T-helper 2 cell treated with Interferon-gamma antibody and Interleukin-4, amounts not matched to agents 100 ng/mL and 5 ng/mL, for 36 hours (primary cell): ENCODE measurements at regions not wholly inside any gene's neighbourhood (a gene's known extent, or its start where the extent isn't known, plus 50 kb on each side); places are given as distances from the start of the nearest gene placed in this dataset.

Experiments
- intact Hi-C: fragments of 100-400 bp; cut with micrococcal nuclease; formaldehyde crosslinking; loops from one replicate; pipeline ENCODE4 v1.15.1; 2023

GRCh38 chr2:221006084-221006483, 566.0 kb downstream of the EPHA4 start:
- intact Hi-C loops = no loop called here

DNA sequence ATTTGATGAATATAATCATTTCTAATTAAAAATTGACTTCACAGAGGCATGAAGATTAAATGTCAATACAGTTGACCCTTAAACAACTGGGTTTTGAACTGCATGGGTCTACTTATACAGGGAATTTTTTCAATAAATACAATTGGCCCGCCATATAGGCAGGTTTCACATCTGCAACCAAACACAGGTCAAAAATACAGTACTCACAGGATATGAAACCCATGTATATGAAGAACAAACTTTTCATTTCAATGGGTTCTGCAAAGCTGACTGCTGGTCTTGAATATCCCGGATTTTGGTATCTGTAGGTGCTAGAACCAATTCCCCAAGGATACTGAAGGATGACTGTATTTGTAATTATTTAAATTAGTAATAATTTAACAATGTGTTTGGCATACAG, 555.6 kb downstream of the EPHA4 start:
- intact Hi-C loops = no loop called here

GRCh38 chr2:221018262-221018661, 553.8 kb downstream of the EPHA4 start:
- intact Hi-C loops = no loop called here

DNA sequence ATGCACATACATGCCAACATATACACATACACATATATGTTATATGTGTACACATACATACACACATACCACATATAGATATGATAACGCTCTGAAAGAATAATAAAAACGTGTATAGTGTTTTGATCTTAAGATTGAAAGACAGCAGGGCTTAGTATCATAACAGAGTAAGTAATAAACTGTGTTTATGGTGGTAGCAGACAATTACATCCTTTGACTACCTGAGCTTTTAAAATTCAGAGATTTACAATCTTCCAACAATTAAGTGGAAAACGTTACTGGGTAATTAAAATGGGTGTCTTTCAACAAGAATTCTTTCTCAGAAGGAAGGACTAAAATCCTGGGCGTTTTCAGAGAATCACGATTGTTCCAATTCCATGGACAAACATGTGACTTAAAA, 552.4 kb downstream of the EPHA4 start:
- intact Hi-C loops = no loop called here

GRCh38 chr2:221022554-221022953, 549.5 kb downstream of the EPHA4 start:
- intact Hi-C loops = no loop called here

DNA sequence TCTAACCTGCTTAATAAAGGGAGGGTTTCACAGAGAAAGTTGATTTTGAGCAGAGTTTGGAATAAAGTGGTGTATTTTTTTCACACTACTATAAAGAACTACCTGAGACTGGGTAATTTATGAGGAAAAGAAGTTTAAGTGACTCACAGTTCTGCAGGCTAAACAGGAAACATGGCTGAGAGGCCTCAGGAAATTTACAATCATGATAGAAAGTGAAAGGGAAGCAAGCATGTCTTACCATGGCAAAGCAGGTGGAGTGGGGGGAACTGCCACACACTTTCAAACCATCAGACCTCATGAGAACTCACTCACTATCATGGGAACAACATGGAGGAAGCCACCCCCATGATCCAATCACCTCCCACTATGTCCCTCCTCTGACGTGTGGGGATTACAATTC, 546.7 kb downstream of the EPHA4 start:
- intact Hi-C loops = no loop called here

DNA sequence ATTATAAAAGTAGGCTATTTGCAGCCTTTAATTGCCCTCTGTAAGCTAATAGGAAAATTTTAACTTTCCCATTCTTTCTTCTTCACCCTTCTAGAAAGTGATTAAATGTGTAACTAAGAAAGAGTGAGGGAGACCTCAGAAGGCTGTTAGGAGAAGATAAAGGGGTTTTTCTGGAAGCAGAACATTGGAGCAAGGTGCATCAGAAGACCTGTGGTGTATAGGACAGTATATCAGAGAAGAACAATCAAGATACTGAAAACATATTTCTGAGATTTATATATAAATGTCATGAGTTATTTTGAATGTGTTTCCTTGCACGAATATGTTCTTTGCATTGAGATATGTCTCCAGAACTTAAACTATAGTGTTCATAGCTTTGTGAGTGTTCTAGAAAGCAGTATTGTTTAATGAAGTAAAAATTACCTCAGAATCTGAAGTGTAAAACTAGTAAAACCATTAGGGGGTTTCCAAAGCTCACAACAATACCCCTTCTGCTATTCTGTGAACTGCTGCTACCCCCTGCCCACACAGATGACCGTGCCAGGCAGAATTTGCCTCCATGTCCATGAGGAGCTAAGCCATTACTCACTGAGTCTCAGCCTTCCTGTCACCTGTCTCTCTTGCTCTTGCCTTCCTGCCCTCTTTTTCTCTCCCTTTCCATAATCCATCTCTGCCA, 537.9 kb downstream of the EPHA4 start:
- intact Hi-C loops = no loop called here

- intact Hi-C loops = no loop called here
These were observed 537.1 kb downstream of the EPHA4 start for GRCh38 chr2:221034973-221035372.

GRCh38 chr2:221042926-221043325, 529.2 kb downstream of the EPHA4 start:
- intact Hi-C loops = no loop called here

GRCh38 chr2:221044781-221045180, 527.3 kb downstream of the EPHA4 start:
- intact Hi-C loops = no loop called here

- intact Hi-C loops = no loop called here
These were observed 521.9 kb downstream of the EPHA4 start for GRCh38 chr2:221050020-221050795.

GRCh38 chr2:221051162-221051561, 520.9 kb downstream of the EPHA4 start:
- intact Hi-C loops = no loop called here

DNA sequence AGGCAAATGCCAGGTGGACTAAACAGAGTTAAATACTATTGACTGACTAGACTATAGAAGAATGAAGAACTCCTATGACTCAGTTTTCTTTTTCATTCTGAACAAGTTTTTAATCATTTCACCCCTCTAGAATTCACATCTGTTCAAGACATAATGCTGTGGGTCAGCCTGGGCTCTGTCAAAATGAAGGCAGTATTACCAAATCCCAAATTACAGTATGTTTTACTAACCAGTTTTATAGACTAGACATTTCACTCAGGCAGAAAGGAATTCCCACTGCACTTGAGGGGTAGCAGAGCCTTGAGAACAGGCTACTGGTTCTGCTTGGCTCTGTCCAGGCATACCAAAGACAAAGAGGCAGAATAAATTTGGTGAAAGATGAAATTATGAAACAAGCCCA, 511.7 kb downstream of the EPHA4 start:
- intact Hi-C loops = no loop called here

- intact Hi-C loops = no loop called here
These were observed 508.5 kb downstream of the EPHA4 start for GRCh38 chr2:221063568-221063967.

DNA sequence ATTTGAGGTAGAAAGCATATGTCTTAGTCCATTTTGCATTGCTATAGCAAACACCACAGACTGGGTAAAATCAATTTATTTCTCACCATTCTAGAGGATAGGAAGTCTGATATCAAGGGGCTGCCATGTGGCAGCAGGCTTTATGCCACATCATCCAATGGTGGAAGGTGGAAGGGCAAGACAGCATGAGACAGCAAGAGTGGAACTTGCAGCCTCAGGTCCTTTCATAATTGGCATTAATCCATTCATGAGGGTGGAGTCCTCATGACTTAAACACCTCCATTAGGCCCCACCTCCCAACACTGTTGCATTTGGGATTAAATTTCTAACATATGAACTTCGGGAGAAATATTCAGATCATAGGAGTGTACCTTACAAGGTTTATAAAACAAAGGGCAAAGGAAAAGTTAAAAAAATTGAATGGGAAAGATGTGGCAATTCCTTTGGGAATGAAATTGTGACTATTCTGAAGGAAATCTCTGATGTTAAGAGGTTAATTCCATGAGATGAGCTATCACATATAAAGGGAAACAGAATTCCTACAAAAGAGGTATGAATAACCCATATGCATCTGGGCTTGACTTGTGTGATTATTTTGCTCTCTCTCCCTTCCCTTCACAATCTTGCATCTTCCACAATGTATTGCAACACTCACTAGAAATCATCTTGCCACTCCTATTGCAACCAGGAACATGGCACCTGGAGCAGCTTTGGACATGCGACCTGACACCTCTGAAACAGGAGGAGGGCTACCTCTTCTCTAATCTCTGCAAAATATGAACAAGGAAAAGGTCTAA, 507.8 kb downstream of the EPHA4 start:
- intact Hi-C loops = no loop called here

DNA sequence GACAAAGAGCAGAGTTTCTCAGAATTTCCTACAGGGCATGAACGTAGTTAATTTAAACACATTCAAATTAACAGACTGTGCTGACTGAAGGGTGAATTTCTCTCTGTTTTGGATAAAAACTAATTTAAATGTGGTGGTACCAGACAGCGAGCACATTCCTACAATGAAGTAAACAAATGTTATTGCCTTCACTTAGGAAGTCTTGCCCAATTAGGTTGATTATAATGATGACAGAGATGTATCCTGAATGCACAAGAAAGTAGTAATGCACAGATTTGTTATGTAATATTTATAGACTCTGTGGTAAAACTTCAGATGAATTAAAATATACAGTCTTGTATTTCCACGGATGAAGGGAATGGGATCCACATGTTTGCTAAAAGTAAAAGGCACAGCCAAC, 507.2 kb downstream of the EPHA4 start:
- intact Hi-C loops = no loop called here

DNA sequence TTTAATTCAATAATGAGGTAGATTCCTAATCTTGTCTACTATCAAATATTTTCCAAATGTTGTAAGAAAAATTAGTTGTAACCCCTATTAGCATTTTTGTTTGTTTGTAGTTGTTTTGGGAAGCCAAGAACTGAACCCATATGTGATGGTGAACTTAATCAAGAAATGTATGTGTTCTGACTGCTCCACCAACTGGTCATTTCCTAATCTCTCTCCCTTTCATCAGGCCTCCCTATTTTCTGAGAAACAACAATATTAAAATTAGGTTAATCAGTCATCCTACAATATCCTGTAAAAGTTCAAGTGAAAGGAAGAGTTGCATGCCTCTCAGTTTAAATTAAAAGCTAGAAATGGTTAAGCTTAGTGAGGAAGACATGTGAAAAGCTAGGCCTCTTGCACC, 504.0 kb downstream of the EPHA4 start:
- intact Hi-C loops = no loop called here

- intact Hi-C loops = no loop called here
These were observed 502.0 kb downstream of the EPHA4 start for GRCh38 chr2:221070106-221070505.

DNA sequence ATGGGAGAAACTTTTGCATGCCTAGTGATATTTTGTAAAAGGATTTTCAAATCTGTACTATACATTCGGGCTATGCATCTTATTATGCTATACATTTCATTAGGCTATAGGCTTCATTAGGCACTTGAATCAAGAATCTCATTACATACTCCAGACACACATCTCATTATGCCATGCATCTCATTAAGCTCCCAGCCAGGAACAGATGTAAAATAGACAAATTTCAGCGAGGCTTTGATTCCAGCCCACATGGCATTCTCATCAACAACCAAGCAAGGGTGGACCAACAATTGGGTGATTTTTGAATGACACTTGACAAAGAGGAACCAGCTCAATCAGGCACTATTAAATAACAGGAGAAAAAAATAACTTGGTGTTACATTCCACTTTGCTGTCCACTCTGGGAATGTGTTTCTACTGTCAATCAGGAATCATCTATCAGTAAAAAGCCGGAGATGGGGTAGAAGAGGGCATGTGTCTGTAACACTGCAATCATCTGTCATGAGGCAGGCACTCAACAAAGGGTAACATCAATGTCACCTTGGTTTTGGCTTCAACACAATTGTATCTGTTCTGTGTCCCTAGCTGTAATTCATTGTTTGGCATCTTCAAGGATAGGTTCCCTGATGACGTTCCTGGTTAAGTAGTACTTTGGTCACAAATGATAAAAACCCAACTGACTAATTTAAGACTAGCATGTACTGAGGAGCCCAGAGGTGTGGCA, 498.6 kb downstream of the EPHA4 start:
- intact Hi-C loops = no loop called here

- intact Hi-C loops = no loop called here
These were observed 497.9 kb downstream of the EPHA4 start for GRCh38 chr2:221074238-221074637.

DNA sequence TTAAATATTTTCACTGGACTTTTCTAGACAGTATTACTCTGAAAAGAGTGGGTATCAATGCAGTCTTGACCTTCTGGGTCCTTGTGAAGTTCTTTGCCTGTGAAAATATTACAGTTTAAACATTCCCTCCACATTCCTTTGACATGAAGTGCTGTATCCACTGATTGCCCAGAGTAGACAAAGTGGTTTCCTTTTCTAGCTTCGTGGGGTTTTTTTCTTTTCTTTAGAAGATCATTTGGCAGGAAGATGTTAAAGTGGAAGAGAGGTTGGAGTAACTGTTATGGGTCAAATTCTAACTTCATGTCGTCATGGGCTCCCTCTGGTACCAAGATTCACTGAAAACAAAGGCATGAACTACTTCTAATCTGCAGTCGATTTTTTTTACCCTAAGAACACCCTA, 496.9 kb downstream of the EPHA4 start:
- intact Hi-C loops = no loop called here

DNA sequence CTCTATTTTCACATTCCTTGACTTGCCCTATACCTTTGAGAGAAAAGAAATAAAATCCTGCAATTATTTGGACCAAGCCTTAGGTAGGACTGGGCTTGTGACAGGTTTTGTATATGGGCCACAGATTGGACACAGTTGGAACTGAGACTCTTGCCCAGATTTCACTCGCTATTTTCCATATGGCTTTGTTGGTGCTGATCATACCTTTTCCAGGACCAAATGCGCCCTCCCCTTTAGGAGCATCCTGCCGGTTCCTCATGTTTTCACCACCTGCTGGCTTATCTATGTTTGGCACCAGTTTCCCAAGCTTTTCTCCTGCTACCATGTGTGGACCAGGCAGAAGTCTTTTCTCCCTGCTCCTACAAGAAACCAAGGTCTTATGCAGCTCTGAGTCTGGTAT, 494.9 kb downstream of the EPHA4 start:
- intact Hi-C loops = no loop called here
